ENCODE measurements at regions not wholly inside any gene's neighbourhood (a gene's known extent, or its start where the extent isn't known, plus 50 kb on each side); places are given as distances from the start of the nearest gene placed in this dataset.
A peak's percentile ranks its signal among the peaks of the same experiment; 100 is the strongest.

GRCh38 chr4:144355811-144356757 is 215.6 kb upstream of the GYPA start:
- Histone ChIP-seq H3K27ac (ENCODE audit: extremely low read depth, low read depth, low read length) (no peak overlapping the region), H3K4me1 (replicated peaks in 1 of 2; ENCODE audit: control insufficient read depth in 2 of 2, insufficient read depth in 2 of 2, low read length in 2 of 2) (no peaks in the 10 kb centered on the region; a peak in 1 of 5 replicates), H3K36me3 (ENCODE audit: control insufficient read depth, insufficient read depth, low read length) (no peaks in the 10 kb centered on the region), H3K4me2 (ENCODE audit: insufficient read depth, low read length) (no peak overlapping the region), H3K9ac (ENCODE audit: insufficient read depth in 1 of 2, low read depth in 2 of 2, low read length in 2 of 2) (no peak overlapping the region), H4K20me1 (replicated peaks; ENCODE audit: control insufficient read depth, insufficient read depth, low read length) (no peaks in the 10 kb centered on the region), H3K27me3 (ENCODE audit: control insufficient read depth in 2 of 2, insufficient read depth in 2 of 2, low read length in 2 of 2) (no peaks in the 10 kb centered on the region), H3K9me3 (replicated peaks; ENCODE audit: control insufficient read depth, insufficient read depth, low read depth, low read length) (no peaks in the 10 kb centered on the region), H3K4me3 (no peak overlapping the region), H3K79me2 (ENCODE audit: control insufficient read depth, insufficient read depth, low read length) (no peaks in the 10 kb centered on the region), H3K9me1 (ENCODE audit: control insufficient read depth, insufficient read depth, low read length) (no peaks in the 10 kb centered on the region), H2AFZ (ENCODE audit: low read depth, low read length) (no peak overlapping the region)
- BruUV-seq (replicated peaks): no TSS peak
- FAIRE-seq (no peak), DNase-seq (ENCODE audit: extremely low read depth in 1 of 4, low spot score in 3 of 4) (peak in 2 of 4 experiments; percentile 11 to 18), ATAC-seq (peak; percentile 80)
- in situ Hi-C loops (cut with MboI) (no loop called here), intact Hi-C loops (cut with micrococcal nuclease) (loop anchor here (10.0 kb wide), 1 partner anchor 181 kb away; no protein-coding TSS in a partner anchor)
- POLR2A ChIA-PET: no interaction called here
- WGBS (ENCODE audit: insufficient coverage, low coverage, missing lambda C conversion rate): 2% methylated on average over 8 of the region's 10 CpGs
- TF ChIP-seq TEAD4 (IDR thresholded peaks at IDR 0.05; ENCODE audit: low read length) (peak; percentile 24; the same call in 1 of the 2 replicates), TEAD4 (CRISPR knock-in tag; IDR thresholded peaks at IDR 0.05; ENCODE audit: borderline replicate concordance) (no peak), CTCF (IDR thresholded peaks at IDR 0.05 in 2 of 3, conservative IDR thresholded peaks at IDR 0.05 in 1 of 3; ENCODE audit: insufficient read depth in 2 of 3, low read depth in 1 of 3, low read length in 3 of 3) (peak in 1 of 3 experiments; percentile 5; a peak in 1 of 6 replicates), ETV1 (tag; conservative IDR thresholded peaks at IDR 0.05; ENCODE audit: low read depth) (no peak), ZBTB49 (CRISPR knock-in tag; IDR thresholded peaks at IDR 0.05; ENCODE audit: borderline replicate concordance) (no peak), RB1 (IDR thresholded peaks at IDR 0.05; ENCODE audit: low read depth) (no peak), ZNF354B (CRISPR knock-in tag; IDR thresholded peaks at IDR 0.05) (no peak)
- CTCF ChIA-PET (ENCODE audit: low intra/inter-chr PET ratio): no interaction called here
